ENCODE measurements at regions not wholly inside any gene's neighbourhood (a gene's known extent, or its start where the extent isn't known, plus 50 kb on each side); places are given as distances from the start of the nearest gene placed in this dataset.

DNA sequence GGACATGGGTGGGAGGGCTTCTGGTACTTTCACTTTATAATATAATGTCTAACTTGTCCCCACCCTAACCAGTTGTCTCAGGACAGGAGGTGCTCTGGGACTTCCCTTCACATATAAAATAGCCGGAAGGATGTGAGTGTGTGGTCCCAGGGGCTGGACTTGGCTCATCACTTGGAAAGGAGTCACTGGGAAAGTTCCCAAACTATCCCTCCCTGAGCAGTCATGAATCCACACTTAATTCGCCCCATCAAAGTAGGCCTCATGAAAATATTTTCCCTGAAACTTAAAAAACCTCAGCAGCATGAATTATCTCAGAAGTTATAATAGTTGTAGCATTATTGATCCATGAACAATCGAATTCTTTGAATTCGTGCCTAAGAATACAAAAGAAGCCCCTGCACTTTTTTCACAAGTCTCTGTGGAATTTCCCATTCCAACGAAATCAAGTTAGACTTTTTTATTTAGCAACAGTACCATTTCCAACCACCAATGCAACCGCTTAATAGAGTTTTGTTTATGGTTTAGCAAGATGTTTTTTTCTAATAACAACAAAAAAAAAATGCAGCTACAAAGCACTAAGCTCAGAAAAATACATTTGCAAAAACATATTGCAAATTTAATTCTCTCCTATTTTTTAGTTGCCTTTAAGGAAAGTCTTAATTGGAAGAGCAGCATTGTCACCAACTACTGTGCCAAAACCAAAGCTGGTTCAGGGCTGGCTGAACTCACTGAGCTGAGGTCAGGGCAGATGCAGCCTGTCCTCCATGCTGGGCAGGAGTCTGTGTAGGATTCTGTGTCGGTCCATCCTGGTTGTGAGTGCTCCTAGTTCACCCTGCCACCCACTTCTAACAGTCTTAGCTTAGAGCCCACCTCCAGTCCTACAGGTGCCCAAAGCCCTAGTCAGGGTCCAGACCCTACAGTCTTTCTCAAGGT, 68.8 kb upstream of the SPTBN1 start:
- H3K9me3 ChIP-seq = no peaks in the 10 kb centered on the region
- H3K27me3 ChIP-seq (replicated peaks; ENCODE audit: insufficient read depth) = no peaks in the 10 kb centered on the region
- intact Hi-C loops (cut with DNase I) = no loop called here
- H3K4me3 ChIP-seq = no peak overlapping the region
- H3K27ac ChIP-seq = peak overlapping the region; percentile 14 to 31
- no peaks in the 10 kb centered on the region for H3K36me3 ChIP-seq
- no peak for DNase-seq (ENCODE audit: low spot score)
- WGBS = 42% methylated on average over 7 of the region's 7 CpGs
- TF ChIP-seq POLR2AphosphoS5 (IDR thresholded peaks at IDR 0.05) = no peak
- TF ChIP-seq POLR2A (IDR thresholded peaks at IDR 0.05) = no peak
- TF ChIP-seq, protein P1, sequence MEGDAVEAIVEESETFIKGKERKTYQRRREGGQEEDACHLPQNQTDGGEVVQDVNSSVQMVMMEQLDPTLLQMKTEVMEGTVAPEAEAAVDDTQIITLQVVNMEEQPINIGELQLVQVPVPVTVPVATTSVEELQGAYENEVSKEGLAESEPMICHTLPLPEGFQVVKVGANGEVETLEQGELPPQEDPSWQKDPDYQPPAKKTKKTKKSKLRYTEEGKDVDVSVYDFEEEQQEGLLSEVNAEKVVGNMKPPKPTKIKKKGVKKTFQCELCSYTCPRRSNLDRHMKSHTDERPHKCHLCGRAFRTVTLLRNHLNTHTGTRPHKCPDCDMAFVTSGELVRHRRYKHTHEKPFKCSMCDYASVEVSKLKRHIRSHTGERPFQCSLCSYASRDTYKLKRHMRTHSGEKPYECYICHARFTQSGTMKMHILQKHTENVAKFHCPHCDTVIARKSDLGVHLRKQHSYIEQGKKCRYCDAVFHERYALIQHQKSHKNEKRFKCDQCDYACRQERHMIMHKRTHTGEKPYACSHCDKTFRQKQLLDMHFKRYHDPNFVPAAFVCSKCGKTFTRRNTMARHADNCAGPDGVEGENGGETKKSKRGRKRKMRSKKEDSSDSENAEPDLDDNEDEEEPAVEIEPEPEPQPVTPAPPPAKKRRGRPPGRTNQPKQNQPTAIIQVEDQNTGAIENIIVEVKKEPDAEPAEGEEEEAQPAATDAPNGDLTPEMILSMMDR (IDR thresholded peaks at IDR 0.05) = no peak
- no peaks in the 10 kb centered on the region for H3K4me1 ChIP-seq (replicated peaks)

DNA sequence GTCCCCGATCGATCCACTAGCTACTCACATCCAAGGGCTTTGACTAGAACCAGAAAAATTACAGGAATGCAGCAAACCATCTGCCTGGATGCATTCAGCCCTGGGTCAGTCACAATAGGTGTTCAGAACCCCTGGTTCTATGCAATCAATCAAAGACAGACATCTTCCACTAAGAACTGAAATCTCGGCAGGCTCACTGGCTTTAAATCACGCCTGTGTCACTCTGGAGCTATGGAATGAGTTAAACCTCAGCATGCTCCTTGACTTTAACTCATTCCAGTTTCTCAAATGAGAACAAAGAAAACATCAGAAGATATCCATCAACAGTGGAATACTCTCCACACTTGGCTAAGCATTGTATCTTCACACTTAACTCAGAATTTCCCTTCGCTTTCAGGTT, 68.1 kb upstream of the SPTBN1 start:
- no peak overlapping the region for H3K27ac ChIP-seq
- TF ChIP-seq, protein P1 (IDR thresholded peaks at IDR 0.05) = no peak
- TF ChIP-seq POLR2A (IDR thresholded peaks at IDR 0.05) (no peak), POLR2AphosphoS5 (IDR thresholded peaks at IDR 0.05) (no peak)
- H3K36me3 ChIP-seq = no peaks in the 10 kb centered on the region
- intact Hi-C loops (cut with DNase I) = no loop called here
- H3K4me3 ChIP-seq = no peak overlapping the region
- 87% methylated on average over 5 of the region's 5 CpGs for WGBS
- H3K9me3 ChIP-seq = no peaks in the 10 kb centered on the region
- no peaks in the 10 kb centered on the region for H3K4me1 ChIP-seq (replicated peaks)
- no peaks in the 10 kb centered on the region for H3K27me3 ChIP-seq (replicated peaks; ENCODE audit: insufficient read depth)
- DNase-seq (ENCODE audit: low spot score) = no peak

DNA sequence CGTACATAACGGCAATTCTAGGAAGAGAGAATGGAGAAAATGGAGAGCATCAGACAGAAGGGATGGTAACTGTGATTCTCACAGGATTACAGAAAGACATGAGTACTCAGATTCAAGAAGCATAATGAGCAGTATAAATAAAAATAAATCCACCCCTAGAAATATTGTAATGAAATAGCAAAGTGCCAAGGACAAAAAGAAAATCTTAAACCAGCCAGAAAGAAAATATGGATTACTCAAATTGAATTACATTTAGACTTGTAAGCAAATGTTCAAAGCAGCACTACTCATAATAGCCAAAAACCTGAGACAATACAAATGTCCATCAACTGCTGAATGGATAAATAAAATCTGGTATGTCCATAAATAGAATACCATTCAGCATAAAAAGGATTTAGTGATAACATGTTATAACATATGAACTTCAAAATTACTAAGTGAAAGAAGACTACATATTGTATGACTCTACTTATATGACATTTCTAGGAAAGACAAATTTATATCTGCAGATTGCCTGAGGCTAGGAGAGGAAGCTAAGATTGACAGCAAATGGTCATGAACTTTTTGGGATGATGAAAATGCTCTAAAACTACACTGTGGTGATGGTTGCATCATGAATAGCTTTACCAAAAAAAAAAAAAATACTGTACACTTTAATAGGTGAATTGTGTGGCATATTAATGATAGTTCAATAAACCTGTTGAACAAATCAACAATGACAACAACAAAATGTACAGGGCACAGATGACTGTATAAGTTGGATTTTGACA, 63.4 kb upstream of the SPTBN1 start:
- Histone ChIP-seq H3K4me1 (replicated peaks) (no peaks in the 10 kb centered on the region), H3K27ac (no peak overlapping the region), H3K27me3 (replicated peaks; ENCODE audit: insufficient read depth) (no peaks in the 10 kb centered on the region), H3K4me3 (no peak overlapping the region), H3K36me3 (no peaks in the 10 kb centered on the region), H3K9me3 (no peaks in the 10 kb centered on the region)
- DNase-seq (ENCODE audit: low spot score) = no peak
- intact Hi-C loops (cut with DNase I) = no loop called here
- TF ChIP-seq POLR2AphosphoS5 (IDR thresholded peaks at IDR 0.05) = no peak
- TF ChIP-seq, protein P1 (IDR thresholded peaks at IDR 0.05) = no peak
- no peak for TF ChIP-seq POLR2A (IDR thresholded peaks at IDR 0.05)
- 96% methylated on average over 2 of the region's 2 CpGs for WGBS

DNA sequence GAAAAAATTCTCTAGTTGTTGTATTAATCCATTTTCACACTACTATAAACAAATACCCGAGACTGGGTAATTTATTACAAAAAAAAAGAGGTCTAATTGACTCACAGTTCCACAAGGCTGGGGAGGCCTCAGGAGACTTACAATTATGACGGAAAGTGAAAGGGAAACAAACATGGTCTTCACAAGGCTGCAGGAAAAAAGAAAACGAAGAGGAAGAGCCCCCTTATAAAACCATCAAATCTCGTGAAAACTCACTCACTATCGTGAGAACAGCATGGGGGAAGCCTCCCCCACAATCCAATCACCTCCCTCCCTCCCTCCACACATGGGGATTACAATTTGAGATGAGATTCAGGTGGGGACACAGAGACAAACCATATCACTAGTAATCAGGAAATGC, 61.7 kb upstream of the SPTBN1 start:
- 43% methylated on average over 5 of the region's 5 CpGs for WGBS
- Histone ChIP-seq H3K4me3 (no peak overlapping the region), H3K4me1 (replicated peaks) (no peaks in the 10 kb centered on the region), H3K27me3 (replicated peaks; ENCODE audit: insufficient read depth) (no peaks in the 10 kb centered on the region), H3K27ac (no peak overlapping the region), H3K9me3 (no peaks in the 10 kb centered on the region), H3K36me3 (no peaks in the 10 kb centered on the region)
- TF ChIP-seq, protein P1 (IDR thresholded peaks at IDR 0.05) = no peak
- TF ChIP-seq POLR2A (IDR thresholded peaks at IDR 0.05) (no peak), POLR2AphosphoS5 (IDR thresholded peaks at IDR 0.05) (no peak)
- intact Hi-C loops (cut with DNase I) = no loop called here
- DNase-seq (ENCODE audit: low spot score) = no peak

Data from prostate gland (tissue), 2 donors.